Progenitor cell of endocrine pancreas (in vitro differentiated cells): ENCODE measurements at regions not wholly inside any gene's neighbourhood (a gene's known extent, or its start where the extent isn't known, plus 50 kb on each side); places are given as distances from the start of the nearest gene placed in this dataset.

Source experiments
- DNase-seq: peaks from one replicate; pipeline ENCODE4 v3.0.0; 2021; ENCODE audit warnings: low spot score; ENCODE audit not compliant: unreplicated experiment
- H3K27ac Mint-ChIP-seq: 2 replicates; pipeline ENCODE4 v1.8.0; 2021; ENCODE audit warnings: mild to moderate bottlenecking, moderate library complexity, mixed read lengths
- H3K27me3 Mint-ChIP-seq: 2 replicates; pipeline ENCODE4 v1.8.0; 2021; ENCODE audit warnings: mixed read lengths
- H3K36me3 Mint-ChIP-seq: 2 replicates; pipeline ENCODE4 v1.8.0; 2022; ENCODE audit warnings: mixed read lengths; ENCODE audit not compliant: insufficient read depth
- H3K4me1 Mint-ChIP-seq: 2 replicates; pipeline ENCODE4 v1.8.0; 2021; ENCODE audit warnings: low read depth, mixed read lengths
- H3K4me3 Mint-ChIP-seq: 2 replicates; pipeline ENCODE4 v1.8.0; 2021; ENCODE audit warnings: low read depth, mild to moderate bottlenecking, moderate library complexity, mixed read lengths
- H3K9me3 Mint-ChIP-seq: 2 replicates; pipeline ENCODE4 v1.8.0; 2021; ENCODE audit warnings: low read depth, mixed read lengths
- TF ChIP-seq, protein P1 (sequence below): fragments of 200-600 bp; sonication (generic); IDR thresholded peaks from one replicate; pipeline ENCODE4 v1.5.0; 2021; ENCODE audit warnings: antibody characterized with exemption, mild to moderate bottlenecking; ENCODE audit not compliant: unreplicated experiment

DNA sequence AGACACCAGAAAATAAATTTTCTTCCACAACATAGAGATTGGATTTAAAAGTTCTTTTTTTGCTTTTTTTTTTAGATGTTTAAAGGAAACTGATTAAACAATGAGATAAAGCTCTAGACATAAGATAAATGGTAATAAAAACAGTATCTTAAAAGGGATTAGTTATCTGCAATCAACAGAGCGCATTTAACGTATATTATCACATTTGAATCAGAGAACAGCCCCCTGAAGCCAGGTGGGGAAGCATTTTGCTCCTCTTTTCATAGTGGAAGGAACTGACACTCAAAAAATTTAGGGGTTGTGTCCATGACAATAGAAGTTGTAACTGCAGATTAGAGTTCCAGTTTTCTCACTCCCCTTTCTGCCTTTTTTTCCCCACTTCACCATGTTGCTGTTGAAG lies 367.6 kb downstream of the SPATA31D1 start:
- Mint-ChIP-seq H3K4me1 (no peaks in the 10 kb centered on the region), H3K27ac (no peak overlapping the region), H3K9me3 (no peaks in the 10 kb centered on the region), H3K36me3 (no peaks in the 10 kb centered on the region), H3K4me3 (no peak overlapping the region), H3K27me3 (peaks cover 3% of the 10 kb centered on the region)
- TF ChIP-seq, protein P1, sequence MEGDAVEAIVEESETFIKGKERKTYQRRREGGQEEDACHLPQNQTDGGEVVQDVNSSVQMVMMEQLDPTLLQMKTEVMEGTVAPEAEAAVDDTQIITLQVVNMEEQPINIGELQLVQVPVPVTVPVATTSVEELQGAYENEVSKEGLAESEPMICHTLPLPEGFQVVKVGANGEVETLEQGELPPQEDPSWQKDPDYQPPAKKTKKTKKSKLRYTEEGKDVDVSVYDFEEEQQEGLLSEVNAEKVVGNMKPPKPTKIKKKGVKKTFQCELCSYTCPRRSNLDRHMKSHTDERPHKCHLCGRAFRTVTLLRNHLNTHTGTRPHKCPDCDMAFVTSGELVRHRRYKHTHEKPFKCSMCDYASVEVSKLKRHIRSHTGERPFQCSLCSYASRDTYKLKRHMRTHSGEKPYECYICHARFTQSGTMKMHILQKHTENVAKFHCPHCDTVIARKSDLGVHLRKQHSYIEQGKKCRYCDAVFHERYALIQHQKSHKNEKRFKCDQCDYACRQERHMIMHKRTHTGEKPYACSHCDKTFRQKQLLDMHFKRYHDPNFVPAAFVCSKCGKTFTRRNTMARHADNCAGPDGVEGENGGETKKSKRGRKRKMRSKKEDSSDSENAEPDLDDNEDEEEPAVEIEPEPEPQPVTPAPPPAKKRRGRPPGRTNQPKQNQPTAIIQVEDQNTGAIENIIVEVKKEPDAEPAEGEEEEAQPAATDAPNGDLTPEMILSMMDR: no peak
- no peak for DNase-seq

DNA sequence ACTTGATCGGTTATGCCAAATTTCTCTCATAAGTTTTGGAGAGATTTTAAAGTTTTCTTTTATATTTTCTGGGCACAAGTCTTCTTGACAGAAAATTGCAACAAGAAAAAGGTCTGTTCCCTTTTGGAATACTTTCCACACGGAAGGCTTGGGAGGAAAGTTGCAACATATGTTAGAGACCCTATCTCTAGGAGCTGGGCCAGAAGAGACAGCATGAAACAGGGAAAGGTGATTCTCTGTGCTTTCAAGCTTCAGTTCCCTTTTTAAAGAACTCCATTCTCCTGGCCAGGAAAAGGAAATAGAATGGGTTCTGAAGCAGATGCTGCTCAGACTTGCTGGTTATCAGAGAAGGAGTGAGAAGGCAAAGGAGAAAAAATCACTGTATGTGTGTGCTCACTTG lies 368.3 kb downstream of the SPATA31D1 start:
- DNase-seq: no peak
- peaks cover 2% of the 10 kb centered on the region for H3K4me1 Mint-ChIP-seq
- H3K27ac Mint-ChIP-seq: no peak overlapping the region
- H3K27me3 Mint-ChIP-seq: peaks cover 3% of the 10 kb centered on the region
- TF ChIP-seq, protein P1: no peak
- H3K36me3 Mint-ChIP-seq: no peaks in the 10 kb centered on the region
- no peak overlapping the region for H3K4me3 Mint-ChIP-seq
- no peaks in the 10 kb centered on the region for H3K9me3 Mint-ChIP-seq

DNA sequence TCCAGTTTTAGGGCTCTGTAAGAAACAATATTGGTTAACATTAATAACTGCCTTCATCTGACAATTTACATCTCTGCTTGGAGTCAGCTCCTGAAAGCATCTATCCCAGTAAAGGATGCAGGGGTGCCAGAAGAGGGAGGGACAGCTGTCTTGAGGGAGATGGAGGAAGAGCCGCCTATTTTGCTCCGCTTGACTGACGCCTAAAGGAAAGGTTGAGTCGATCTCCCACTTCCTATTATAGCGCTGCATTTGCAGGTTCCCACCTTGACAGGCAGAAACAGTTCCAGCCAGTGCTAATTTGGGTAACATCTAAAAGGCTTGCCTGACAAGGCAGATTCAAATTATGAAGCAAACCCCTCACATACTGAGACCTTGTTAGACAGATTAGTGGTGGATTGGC lies 374.6 kb downstream of the SPATA31D1 start:
- Mint-ChIP-seq H3K4me3 (no peak overlapping the region), H3K36me3 (no peaks in the 10 kb centered on the region), H3K4me1 (peaks cover 14% of the 10 kb centered on the region), H3K27me3 (no peaks in the 10 kb centered on the region), H3K27ac (no peak overlapping the region), H3K9me3 (no peaks in the 10 kb centered on the region)
- TF ChIP-seq, protein P1: no peak
- DNase-seq: no peak

DNA sequence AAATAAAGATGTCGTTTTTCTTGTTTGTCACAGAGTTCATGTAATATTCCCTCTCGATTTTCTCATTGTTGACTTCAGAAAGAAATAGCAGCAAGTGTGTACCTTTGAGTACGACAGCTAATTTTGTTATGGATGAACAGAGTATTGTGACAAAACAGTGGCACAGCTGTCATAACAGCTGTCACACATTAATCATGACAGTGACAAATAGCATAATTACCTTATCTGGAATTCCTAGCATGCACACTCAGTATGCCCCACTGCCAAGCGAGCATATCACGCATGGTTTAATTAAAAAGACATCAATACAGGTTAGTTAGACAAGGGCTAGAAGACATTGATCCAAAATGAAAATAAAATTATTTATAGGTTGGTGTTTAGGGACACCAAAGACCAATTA lies 375.1 kb downstream of the SPATA31D1 start:
- no peaks in the 10 kb centered on the region for H3K9me3 Mint-ChIP-seq
- TF ChIP-seq, protein P1: no peak
- no peaks in the 10 kb centered on the region for H3K36me3 Mint-ChIP-seq
- no peak for DNase-seq
- no peaks in the 10 kb centered on the region for H3K27me3 Mint-ChIP-seq
- H3K4me1 Mint-ChIP-seq: peaks cover 15% of the 10 kb centered on the region
- no peak overlapping the region for H3K4me3 Mint-ChIP-seq
- H3K27ac Mint-ChIP-seq: no peak overlapping the region

DNA sequence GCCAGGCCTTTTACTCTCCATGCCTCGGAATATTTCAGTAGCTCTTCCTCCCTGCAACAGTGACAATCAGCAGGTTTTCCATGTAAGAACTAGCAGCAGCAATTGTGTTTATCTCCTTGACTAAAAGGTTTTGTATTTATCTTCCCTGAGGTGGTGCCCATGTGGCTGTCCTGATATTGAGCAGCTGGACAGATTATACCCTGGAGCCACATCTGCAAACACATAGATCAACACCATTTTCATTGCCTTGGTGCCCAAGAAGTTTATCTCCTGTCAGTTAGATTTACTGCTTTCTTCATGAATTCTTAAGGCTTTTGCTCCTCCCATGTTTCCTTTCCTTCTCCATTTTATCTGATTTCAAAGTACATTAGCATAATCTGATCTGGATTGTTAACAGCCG lies 378.4 kb downstream of the SPATA31D1 start:
- H3K4me3 Mint-ChIP-seq: no peak overlapping the region
- H3K27ac Mint-ChIP-seq: no peak overlapping the region
- no peak for DNase-seq
- H3K4me1 Mint-ChIP-seq: peaks cover 19% of the 10 kb centered on the region
- H3K36me3 Mint-ChIP-seq: no peaks in the 10 kb centered on the region
- TF ChIP-seq, protein P1: no peak
- H3K9me3 Mint-ChIP-seq: no peaks in the 10 kb centered on the region
- no peaks in the 10 kb centered on the region for H3K27me3 Mint-ChIP-seq
